SK-N-MC (cell line): ENCODE measurements at regions not wholly inside any gene's neighbourhood (a gene's known extent, or its start where the extent isn't known, plus 50 kb on each side); places are given as distances from the start of the nearest gene placed in this dataset.
"Not testable (repeated sequence)": the region's sequence is repeated elsewhere in the genome, so short reads cannot be mapped to it uniquely, and the experiment has no call there.

Source experiments
- DNase-seq: peaks from one replicate; pipeline ENCODE4 v3.0.0-alpha.2; 2011; ENCODE audit warnings: low read depth, low spot score
- H3K27ac ChIP-seq: fragments of 200-600 bp; sonication (generic); 2 replicates; pipeline ENCODE4 v1.5.1; 2016; ENCODE audit warnings: mixed run types
- H3K36me3 ChIP-seq: fragments of 200-600 bp; sonication (generic); 2 replicates; pipeline ENCODE4 v1.6.1; 2017; ENCODE audit warnings: antibody characterized with exemption, low read length, mixed read lengths; ENCODE audit not compliant: insufficient read depth
- H3K4me3 ChIP-seq: fragments of 200-600 bp; sonication (generic); 2 replicates; pipeline ENCODE4 v1.5.1; 2016
- H3K9ac ChIP-seq: fragments of 200-600 bp; sonication (generic); 2 replicates; pipeline ENCODE4 v1.8.0; 2017; ENCODE audit warnings: mixed run types, mixed read lengths; ENCODE audit not compliant: insufficient read length
- H3K9me3 ChIP-seq: fragments of 200-600 bp; sonication (generic); 2 replicates; pipeline ENCODE4 v1.6.1; 2017; ENCODE audit warnings: low read depth, mild to moderate bottlenecking, antibody characterized with exemption, low read length, moderate library complexity, mixed read lengths
- EZH2 ChIP-seq: fragments of 200-600 bp; sonication (generic); IDR thresholded peaks from one replicate; pipeline ENCODE4 v1.6.1; 2017; ENCODE audit warnings: antibody characterized with exemption
- FOXP2 ChIP-seq: optimal IDR thresholded peaks from 2 replicates; pipeline ENCODE3; 2011; ENCODE audit warnings: mild to moderate bottlenecking, moderate library complexity; ENCODE audit not compliant: insufficient read depth; ENCODE audit errors: extremely low read length, control extremely low read depth
- POLR2AphosphoS5 ChIP-seq: IDR thresholded peaks from 2 replicates; pipeline ENCODE4 v1.6.1; 2012; ENCODE audit warnings: mild to moderate bottlenecking, low read depth, low read length, borderline replicate concordance

DNA sequence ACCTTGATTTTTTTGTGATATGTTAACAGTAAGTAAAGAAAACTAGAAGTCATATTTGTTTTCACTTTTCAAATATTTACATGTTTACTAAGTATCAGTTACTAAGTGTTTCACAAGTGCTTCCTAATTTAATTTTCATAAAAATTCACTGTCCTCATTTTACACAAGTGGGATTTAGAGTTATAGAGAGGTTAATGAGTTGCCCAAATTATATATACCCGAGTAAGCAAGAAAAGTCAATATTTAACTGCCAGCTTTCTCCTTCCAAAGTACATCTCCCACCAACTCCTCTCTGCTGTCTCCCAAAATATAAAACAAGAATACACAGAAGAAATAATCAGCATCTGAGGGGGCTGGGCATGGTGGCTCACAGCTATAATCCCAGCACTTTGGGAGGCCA, 896.7 kb upstream of the ANO3 start:
- Histone ChIP-seq H3K27ac (no peak overlapping the region), H3K4me3 (no peak overlapping the region), H3K36me3 (no peaks in the 10 kb centered on the region), H3K9ac (no peak overlapping the region), H3K9me3 (no peaks in the 10 kb centered on the region)
- DNase-seq: no peak
- TF ChIP-seq POLR2AphosphoS5: no peak
- TF ChIP-seq EZH2: no peak
- TF ChIP-seq FOXP2: no peak

DNA sequence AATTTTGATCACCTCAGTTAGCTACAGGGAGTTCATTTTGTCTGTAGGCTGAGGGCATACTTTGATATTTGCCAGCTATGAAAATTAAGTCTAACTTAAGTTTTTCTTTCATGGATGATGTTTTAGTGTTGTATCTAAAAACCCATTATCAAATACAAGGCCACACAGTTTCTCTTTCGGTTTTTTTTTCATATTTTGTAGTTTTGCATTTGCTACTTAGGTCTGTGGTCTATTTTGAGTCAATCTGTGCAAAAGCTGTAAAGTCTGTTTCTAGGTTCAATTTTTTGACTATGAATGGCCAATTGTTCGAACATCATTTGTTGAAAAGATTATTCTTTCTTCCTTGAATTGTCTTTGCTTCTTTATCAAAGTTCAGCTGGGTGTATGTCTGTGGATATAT, 895.6 kb upstream of the ANO3 start:
- TF ChIP-seq POLR2AphosphoS5: no peak
- no peak for TF ChIP-seq FOXP2
- no peak for TF ChIP-seq EZH2
- no peaks in the 10 kb centered on the region for H3K9me3 ChIP-seq
- DNase-seq: no peak
- H3K9ac ChIP-seq: no peak overlapping the region
- H3K27ac ChIP-seq: no peak overlapping the region
- no peak overlapping the region for H3K4me3 ChIP-seq
- no peaks in the 10 kb centered on the region for H3K36me3 ChIP-seq

DNA sequence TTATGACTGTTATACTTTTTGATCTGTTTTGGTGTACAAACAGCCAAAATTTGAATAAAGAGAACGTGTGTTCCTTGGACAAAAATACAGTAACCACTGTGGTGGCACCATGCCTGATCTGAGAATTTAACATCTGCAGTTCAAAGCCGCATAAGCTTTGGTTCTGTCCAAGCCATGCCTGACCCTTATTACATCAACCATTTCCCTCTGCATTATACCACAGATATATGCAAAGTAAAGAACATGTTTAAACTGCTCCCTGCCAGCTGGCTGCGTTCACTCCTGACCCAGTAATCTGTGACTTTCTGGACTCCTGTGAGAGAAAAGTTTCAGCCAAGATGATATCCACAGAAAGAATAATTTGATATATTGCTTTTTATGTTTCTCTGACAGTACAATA, 890.5 kb upstream of the ANO3 start:
- TF ChIP-seq FOXP2 (no peak), POLR2AphosphoS5 (no peak), EZH2 (no peak)
- no peaks in the 10 kb centered on the region for H3K9me3 ChIP-seq
- H3K27ac ChIP-seq: no peak overlapping the region
- H3K36me3 ChIP-seq: no peaks in the 10 kb centered on the region
- no peak for DNase-seq
- H3K9ac ChIP-seq: no peak overlapping the region
- H3K4me3 ChIP-seq: no peak overlapping the region

DNA sequence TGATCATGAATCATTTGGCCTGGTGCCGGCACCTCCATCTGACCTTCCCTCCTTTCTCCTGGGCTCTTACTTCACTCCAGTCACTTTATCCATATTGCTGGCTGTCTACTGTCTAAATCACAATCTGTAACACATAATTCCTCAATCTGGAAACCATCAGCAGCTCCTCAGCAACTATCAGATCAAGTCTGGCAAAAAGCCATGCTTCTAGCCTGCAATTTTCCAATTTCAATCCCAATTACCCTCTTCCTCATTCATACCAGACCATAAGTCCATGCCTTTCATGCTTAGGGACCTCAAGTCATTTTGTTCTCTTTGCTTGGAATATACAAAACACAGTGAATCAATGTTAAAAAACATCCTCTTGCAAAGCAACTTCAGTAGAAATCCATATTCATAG, 882.8 kb upstream of the ANO3 start:
- Histone ChIP-seq H3K9ac (no peak overlapping the region), H3K36me3 (no peaks in the 10 kb centered on the region), H3K27ac (no peak overlapping the region), H3K9me3 (no peaks in the 10 kb centered on the region), H3K4me3 (no peak overlapping the region)
- no peak for TF ChIP-seq POLR2AphosphoS5
- no peak for TF ChIP-seq FOXP2
- no peak for TF ChIP-seq EZH2
- DNase-seq: no peak

DNA sequence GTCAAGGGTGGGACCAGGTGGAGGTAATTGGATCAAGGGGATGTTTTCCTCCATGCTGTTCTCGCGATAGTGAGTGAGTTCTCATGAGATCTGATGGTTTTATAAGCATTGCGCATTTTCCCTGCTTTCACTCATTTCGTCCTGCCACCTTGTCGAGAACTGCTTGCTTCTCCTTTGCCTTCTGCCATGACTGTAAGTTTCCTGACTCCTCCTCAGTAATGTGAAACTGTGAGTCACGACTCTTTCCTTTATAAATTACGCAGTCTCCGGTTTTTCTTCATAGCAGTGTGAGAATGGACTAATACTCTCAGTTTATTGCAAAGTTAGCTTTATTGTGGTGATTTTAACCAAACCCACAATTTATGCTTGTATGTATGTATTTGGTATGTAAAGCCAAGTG, 878.5 kb upstream of the ANO3 start:
- Histone ChIP-seq H3K27ac (no peak overlapping the region), H3K36me3 (no peaks in the 10 kb centered on the region), H3K9me3 (no peaks in the 10 kb centered on the region), H3K4me3 (no peak overlapping the region), H3K9ac (no peak overlapping the region)
- TF ChIP-seq POLR2AphosphoS5: no peak
- no peak for TF ChIP-seq EZH2
- no peak for TF ChIP-seq FOXP2
- DNase-seq: no peak

DNA sequence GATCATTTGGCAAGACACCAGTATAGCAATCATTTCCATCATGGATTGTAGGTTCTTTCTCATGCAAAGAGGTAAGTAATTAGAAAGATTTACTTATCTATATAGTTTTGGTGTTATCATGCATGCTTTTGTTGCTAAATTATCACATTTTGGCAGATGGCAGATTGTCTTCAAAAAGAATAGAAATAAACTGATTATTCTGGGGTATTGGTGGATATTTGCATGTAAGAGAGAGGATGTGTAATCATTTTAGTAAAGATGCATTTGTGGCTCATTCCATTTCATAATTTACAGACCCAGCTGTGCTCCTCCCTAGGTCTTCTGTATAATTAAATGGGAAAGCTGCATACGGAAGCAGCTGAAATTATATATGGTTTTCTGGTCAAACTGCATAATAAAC, 875.7 kb upstream of the ANO3 start:
- Histone ChIP-seq H3K4me3 (no peak overlapping the region), H3K27ac (no peak overlapping the region), H3K36me3 (no peaks in the 10 kb centered on the region), H3K9ac (no peak overlapping the region), H3K9me3 (no peaks in the 10 kb centered on the region)
- TF ChIP-seq POLR2AphosphoS5 (no peak), FOXP2 (no peak), EZH2 (no peak)
- no peak for DNase-seq

DNA sequence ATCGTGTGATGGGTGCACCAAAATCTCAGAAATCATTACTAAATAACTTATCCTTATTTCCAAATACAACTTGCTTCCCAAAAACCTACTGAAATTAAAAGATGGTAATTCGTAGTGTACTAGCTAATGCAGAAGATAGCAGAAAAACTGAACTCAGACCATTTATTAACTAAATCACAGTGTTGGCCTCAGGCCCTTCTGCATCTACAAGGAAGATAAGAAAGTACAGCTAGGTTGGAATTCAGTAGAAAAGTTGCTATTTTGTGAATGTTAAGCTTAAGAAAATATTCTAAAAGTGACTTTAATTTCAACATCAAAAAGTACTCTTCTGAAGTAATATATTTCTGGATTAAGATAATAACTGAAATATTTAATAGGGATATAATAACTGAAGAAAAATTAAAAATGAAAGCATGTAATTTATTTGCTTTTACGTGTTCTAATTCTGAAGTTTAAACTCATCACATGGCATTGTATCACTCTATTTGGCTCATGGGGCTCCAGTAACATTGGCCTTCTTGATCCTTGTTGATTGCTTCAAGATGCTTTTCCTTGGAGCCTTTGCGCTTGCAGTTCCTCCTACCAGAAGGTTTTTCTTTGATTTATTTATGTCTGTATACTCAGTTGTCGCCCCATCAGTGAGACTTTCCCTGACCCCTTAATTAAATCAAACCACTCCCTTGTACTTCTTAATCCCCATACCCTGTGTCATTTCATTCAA, 847.9 kb upstream of the ANO3 start:
- TF ChIP-seq POLR2AphosphoS5 (no peak), FOXP2 (no peak), EZH2 (no peak)
- Histone ChIP-seq H3K36me3 (no peaks in the 10 kb centered on the region), H3K9me3 (no peaks in the 10 kb centered on the region), H3K4me3 (no peak overlapping the region), H3K9ac (no peak overlapping the region), H3K27ac (no peak overlapping the region)
- no peak for DNase-seq

DNA sequence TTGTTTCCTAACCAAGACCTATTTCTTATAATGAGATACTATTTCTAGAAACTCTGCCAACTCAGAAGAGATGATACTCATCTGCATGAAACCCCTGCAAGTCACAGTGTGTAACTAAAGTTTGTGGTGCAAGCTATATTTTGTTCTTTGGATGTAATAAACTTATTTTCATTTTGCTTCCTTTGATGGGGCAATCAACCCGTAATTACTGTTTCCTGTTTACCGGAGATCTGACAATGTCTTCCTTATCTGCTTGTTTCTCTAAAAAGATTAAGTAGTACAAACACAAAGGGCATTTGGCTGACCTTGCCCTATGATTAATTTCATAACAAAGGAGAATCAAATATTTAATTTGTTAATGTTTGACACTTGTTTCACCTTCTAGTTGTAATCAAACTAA, 846.6 kb upstream of the ANO3 start:
- no peaks in the 10 kb centered on the region for H3K36me3 ChIP-seq
- no peak overlapping the region for H3K9ac ChIP-seq
- no peak overlapping the region for H3K27ac ChIP-seq
- TF ChIP-seq POLR2AphosphoS5 (no peak), EZH2 (no peak), FOXP2 (no peak)
- DNase-seq: no peak
- H3K9me3 ChIP-seq: no peaks in the 10 kb centered on the region
- H3K4me3 ChIP-seq: no peak overlapping the region

DNA sequence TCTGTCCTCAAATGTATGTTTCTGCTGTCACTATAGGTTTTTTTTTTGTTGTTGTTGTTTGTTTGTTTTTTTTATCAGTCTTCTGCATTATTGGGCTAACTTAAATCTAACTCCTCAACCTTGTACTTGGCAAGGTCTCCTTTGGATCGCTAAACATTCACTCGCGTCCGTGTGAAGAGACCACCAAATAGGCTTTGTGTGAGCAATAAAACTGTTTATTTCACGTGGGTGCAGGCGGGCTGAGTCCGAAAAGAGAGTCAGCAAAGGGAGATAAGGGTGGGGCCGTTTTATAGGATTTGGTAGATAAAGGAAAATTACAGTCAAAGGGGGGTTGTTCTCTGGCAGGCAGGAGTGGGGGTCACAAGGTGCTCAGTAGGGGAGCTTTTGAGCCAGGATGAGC, 845.6 kb upstream of the ANO3 start:
- H3K27ac ChIP-seq, H3K36me3 ChIP-seq, H3K9me3 ChIP-seq, DNase-seq, H3K4me3 ChIP-seq, H3K9ac ChIP-seq: not testable (repeated sequence)

DNA sequence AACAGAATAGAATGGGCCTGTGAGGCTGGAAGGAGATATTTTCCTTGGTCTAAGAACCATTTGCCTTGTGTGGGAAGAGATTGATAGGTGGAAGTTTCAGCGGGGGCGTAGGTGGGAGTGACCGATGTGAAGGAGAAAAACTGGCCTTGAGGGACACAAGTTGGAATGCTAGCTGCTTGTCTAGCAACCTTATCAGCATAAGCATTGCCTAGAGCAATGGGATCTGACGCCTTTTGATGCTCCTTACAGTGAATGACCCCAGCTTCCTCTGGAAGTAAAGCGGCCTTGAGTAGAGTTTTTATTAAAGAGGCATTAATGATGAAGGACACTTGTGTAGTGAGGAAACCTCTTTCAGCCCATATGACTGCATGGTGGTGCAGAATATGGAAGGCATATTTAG, 843.8 kb upstream of the ANO3 start:
- not testable (repeated sequence) for H3K36me3 ChIP-seq, H3K9me3 ChIP-seq, H3K4me3 ChIP-seq, H3K9ac ChIP-seq, DNase-seq, H3K27ac ChIP-seq

DNA sequence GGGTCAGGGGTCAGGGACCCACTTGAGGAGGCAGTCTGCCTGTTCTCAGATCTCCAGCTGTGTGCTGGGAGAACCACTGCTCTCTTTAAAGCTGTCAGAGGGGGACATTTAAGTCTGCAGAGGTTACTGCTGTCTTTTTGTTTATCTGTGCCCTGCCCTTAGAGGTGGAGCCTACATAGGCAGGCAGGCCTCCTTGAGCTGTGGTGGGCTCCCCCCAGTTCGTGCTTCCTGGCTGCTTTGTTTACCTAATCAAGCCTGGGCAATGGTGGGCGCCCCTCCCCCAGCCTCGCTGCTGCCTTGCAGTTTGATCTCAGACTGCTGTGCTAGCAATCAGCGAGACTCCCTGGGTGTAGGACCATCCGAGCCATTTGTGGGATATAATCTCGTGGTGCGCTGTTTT, 830.5 kb upstream of the ANO3 start:
- H3K9ac ChIP-seq, H3K9me3 ChIP-seq, H3K4me3 ChIP-seq, H3K36me3 ChIP-seq, H3K27ac ChIP-seq, DNase-seq: not testable (repeated sequence)
